ENCODE measurements at regions not wholly inside any gene's neighbourhood (a gene's known extent, or its start where the extent isn't known, plus 50 kb on each side); places are given as distances from the start of the nearest gene placed in this dataset.

GRCh38 chr21:17981060-17981740, 162.0 kb upstream of the C21orf91 start:
- CTCF ChIA-PET (ENCODE audit: low intra/inter-chr PET ratio): no interaction called here
- no peaks in the 10 kb centered on the region for H3K79me2 ChIP-seq (ENCODE audit: control insufficient read depth, insufficient read depth, low read length)
- intact Hi-C loops (cut with micrococcal nuclease) (no loop called here), in situ Hi-C loops (cut with MboI) (no loop called here)
- no peaks in the 10 kb centered on the region for H3K27me3 ChIP-seq (ENCODE audit: control insufficient read depth in 2 of 2, insufficient read depth in 2 of 2, low read length in 2 of 2)
- H4K20me1 ChIP-seq (replicated peaks; ENCODE audit: control insufficient read depth, insufficient read depth, low read length): no peaks in the 10 kb centered on the region
- WGBS (ENCODE audit: insufficient coverage, low coverage, missing lambda C conversion rate): 3% methylated on average over 4 of the region's 4 CpGs
- no peak for TF ChIP-seq ZNF766 (CRISPR knock-in tag; conservative IDR thresholded peaks at IDR 0.05)
- TF ChIP-seq XRCC3 (IDR thresholded peaks at IDR 0.05): no peak
- no peak for TF ChIP-seq ZNF699 (CRISPR knock-in tag; IDR thresholded peaks at IDR 0.05; ENCODE audit: insufficient replicate concordance)
- no peak for TF ChIP-seq ILF3 (IDR thresholded peaks at IDR 0.05; ENCODE audit: borderline replicate concordance)
- TF ChIP-seq GABPA (tag; conservative IDR thresholded peaks at IDR 0.05; ENCODE audit: low read depth): no peak
- TF ChIP-seq FOXK1 (CRISPR knock-in tag; IDR thresholded peaks at IDR 0.05; ENCODE audit: borderline replicate concordance): no peak
- no peak for TF ChIP-seq PHF8 (IDR thresholded peaks at IDR 0.05; ENCODE audit: borderline replicate concordance, low read length)
- H3K9me1 ChIP-seq (ENCODE audit: control insufficient read depth, insufficient read depth, low read length): no peaks in the 10 kb centered on the region
- H3K4me3 ChIP-seq: no peak overlapping the region
- ATAC-seq (no peak), FAIRE-seq (no peak), DNase-seq (ENCODE audit: extremely low read depth in 1 of 4, low spot score in 3 of 4) (no peak)
- H3K27ac ChIP-seq (ENCODE audit: extremely low read depth, low read depth, low read length): no peak overlapping the region
- BruUV-seq (replicated peaks): no TSS peak
- no peak overlapping the region for H3K9ac ChIP-seq (ENCODE audit: insufficient read depth in 1 of 2, low read depth in 2 of 2, low read length in 2 of 2)
- H3K4me2 ChIP-seq (ENCODE audit: insufficient read depth, low read length): no peak overlapping the region
- H3K4me1 ChIP-seq (replicated peaks in 1 of 2; ENCODE audit: control insufficient read depth in 2 of 2, insufficient read depth in 2 of 2, low read length in 2 of 2): no peaks in the 10 kb centered on the region
- POLR2A ChIA-PET: no interaction called here
- no peak overlapping the region for H2AFZ ChIP-seq (ENCODE audit: low read depth, low read length)
- H3K9me3 ChIP-seq (replicated peaks; ENCODE audit: control insufficient read depth, insufficient read depth, low read depth, low read length): no peaks in the 10 kb centered on the region
- H3K36me3 ChIP-seq (ENCODE audit: control insufficient read depth, insufficient read depth, low read length): no peaks in the 10 kb centered on the region
